GM12864 (cell line): ENCODE measurements at regions not wholly inside any gene's neighbourhood (a gene's known extent, or its start where the extent isn't known, plus 50 kb on each side); places are given as distances from the start of the nearest gene placed in this dataset.

Source experiments
- DNase-seq: peaks from one replicate; pipeline ENCODE4 v3.0.0-alpha.2; 2011; ENCODE audit warnings: low read depth
- H3K4me3 ChIP-seq: 2 replicates; pipeline ENCODE4 v1.5.1; 2011; ENCODE audit warnings: mild to moderate bottlenecking, low read depth, low read length, control low read depth
- CTCF ChIP-seq: IDR thresholded peaks from 2 replicates; pipeline ENCODE4 v1.5.1; 2011; ENCODE audit warnings: low read depth, mild to moderate bottlenecking, moderate library complexity, low read length, control low read depth, inconsistent platforms; ENCODE audit errors: missing control alignments

DNA sequence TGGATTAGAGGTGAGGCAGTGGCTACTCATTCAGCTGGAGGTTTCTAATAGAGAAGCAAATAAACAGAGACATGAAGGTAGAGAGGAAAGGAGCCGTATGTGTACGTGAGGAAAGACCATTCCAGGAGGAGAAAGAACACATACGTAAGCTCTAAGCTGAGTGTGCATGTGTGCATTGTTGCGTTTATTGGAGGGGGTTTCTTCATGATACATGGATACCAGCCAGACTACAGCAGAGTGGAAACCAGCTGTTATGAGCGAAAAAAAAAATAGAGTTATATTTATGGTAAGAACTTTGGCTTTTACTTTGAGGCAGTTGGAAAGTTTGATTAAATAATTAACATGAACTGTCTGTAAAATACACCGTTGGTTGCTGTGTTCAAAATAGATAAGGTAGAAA lies 173.4 kb upstream of the RGS18 start:
- H3K4me3 ChIP-seq = no peak overlapping the region
- no peak for DNase-seq
- TF ChIP-seq CTCF = no peak

- no peak overlapping the region for H3K4me3 ChIP-seq
- no peak for DNase-seq
- TF ChIP-seq CTCF = no peak
Measured at GRCh38 chr1:191992118-191992517, 166.1 kb upstream of the RGS18 start.

GRCh38 chr1:191993549-191993948 lies 164.7 kb upstream of the RGS18 start:
- no peak overlapping the region for H3K4me3 ChIP-seq
- no peak for DNase-seq
- TF ChIP-seq CTCF = no peak

- DNase-seq = no peak
- no peak for TF ChIP-seq CTCF
- H3K4me3 ChIP-seq = no peak overlapping the region
Measured at GRCh38 chr1:192002063-192002462, 156.2 kb upstream of the RGS18 start.

DNA sequence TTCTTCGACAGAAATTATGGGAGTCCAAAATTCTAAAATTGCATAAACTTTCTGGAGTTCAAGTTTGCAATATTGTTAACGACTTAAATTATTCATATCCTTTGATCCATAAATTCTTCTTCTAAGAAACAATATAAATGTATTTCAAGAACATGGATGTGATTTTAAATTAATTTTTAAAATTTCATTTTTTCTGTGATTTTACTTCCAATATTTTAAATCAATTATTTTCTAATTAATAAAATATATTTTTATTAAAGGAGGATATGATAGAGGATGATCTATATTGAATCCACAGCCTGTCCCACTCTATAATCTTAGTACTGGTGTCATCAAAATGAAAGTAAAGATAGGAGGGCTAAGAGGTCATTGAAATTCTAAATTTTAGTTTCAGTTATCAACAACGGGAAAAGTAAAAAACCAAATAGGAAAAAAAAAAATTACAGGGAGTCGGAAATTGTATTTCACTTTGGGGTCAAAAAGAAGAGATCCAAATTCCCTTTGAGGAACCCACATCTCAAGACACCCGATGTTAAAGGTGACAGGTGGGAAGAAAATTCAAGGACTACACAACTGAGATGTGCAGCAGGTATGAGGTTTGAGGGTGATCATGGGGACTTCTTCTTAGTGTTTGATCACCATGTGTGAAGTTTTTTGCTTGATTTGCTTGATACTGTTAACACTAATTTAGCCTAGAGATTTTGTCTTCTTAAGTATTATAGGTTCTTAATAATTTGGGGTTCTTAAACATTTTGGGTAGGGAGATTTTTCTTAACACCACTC lies 154.8 kb upstream of the RGS18 start:
- TF ChIP-seq CTCF = no peak
- H3K4me3 ChIP-seq = no peak overlapping the region
- DNase-seq = no peak

- no peak for TF ChIP-seq CTCF
- no peak overlapping the region for H3K4me3 ChIP-seq
- no peak for DNase-seq
Measured at GRCh38 chr1:192005976-192006375, 152.3 kb upstream of the RGS18 start.

- DNase-seq = no peak
- TF ChIP-seq CTCF = no peak
- H3K4me3 ChIP-seq = no peak overlapping the region
Measured at GRCh38 chr1:192008281-192008825, 149.9 kb upstream of the RGS18 start.
